RPMI7951 (cell line): ENCODE measurements at regions not wholly inside any gene's neighbourhood (a gene's known extent, or its start where the extent isn't known, plus 50 kb on each side); places are given as distances from the start of the nearest gene placed in this dataset.

ENCODE experiments used
- DNase-seq: peaks from one replicate; pipeline ENCODE4 v3.0.0-alpha.2; 2012; ENCODE audit warnings: low read depth

DNA sequence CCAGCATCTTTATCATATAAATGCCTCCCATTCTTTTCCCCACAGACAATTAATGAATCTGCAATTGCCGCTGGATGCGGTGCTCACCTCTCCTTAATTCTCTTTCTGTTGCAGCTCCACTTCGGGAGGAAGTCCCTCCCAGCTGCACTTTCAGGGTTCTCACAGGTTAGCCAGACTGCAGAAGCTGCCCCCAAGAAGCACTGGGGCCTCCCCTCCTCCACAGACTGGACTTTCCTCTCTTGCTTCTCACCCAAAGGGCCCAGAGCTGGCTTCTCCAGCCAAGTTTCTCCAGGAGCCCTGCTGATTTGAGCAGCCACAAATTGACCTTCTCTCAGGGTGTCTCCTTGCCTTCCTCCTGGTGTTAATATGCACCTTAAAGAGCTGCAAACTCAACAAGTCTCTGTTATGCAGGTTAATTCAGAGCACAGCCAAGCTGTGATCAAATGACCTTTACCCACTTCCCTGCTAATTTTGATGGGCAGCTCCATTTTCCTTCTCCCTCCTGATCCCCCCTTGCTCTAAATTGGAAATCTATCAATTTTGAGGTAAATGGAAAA lies 298.9 kb downstream of the BUD13 start:
- no peak for DNase-seq

DNA sequence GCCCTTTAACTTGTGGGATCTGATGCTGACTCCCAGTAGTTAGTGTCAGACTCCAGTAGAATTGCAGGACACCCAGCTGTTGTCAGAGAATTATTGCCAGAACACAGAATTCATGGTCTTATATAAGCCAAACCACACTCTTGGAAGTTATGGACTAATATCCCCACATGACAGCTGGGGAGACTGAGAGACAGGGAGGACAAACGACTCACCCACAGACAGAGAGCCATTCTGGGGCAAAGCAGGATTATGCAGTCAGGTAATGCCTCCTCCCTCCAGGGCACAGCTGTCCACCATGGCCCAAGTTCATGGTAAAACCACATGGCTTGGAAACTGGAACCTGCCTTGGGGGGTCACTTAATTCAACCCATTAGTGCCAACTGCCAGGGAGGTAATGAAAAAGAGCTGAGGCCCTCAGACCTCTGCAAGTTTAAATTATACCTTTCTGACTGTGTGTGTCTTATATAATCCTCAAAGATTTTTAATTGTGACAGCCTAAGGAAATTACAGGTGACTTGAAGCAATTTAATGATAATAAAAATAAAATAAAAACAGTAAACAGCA lies 299.5 kb downstream of the BUD13 start:
- DNase-seq = no peak

DNA sequence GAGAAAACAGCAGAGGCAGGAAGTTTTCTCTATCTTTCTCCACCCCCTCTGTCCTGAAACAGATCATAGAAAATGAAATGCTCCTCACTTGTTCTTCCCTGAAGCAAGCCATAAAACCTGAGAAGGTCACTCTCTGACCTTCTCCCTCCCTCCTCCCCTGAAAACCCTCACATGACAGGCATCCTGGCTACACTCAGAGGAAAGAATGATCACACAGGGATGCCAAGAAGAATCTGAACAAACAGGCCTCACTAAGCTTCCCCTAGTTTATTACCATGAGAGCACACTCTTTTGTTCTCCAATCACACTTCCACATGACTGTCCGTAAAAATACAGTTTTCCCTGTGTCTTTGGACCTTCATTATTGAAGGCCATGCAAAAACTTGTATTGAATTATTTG lies 300.1 kb downstream of the BUD13 start:
- DNase-seq = no peak

DNA sequence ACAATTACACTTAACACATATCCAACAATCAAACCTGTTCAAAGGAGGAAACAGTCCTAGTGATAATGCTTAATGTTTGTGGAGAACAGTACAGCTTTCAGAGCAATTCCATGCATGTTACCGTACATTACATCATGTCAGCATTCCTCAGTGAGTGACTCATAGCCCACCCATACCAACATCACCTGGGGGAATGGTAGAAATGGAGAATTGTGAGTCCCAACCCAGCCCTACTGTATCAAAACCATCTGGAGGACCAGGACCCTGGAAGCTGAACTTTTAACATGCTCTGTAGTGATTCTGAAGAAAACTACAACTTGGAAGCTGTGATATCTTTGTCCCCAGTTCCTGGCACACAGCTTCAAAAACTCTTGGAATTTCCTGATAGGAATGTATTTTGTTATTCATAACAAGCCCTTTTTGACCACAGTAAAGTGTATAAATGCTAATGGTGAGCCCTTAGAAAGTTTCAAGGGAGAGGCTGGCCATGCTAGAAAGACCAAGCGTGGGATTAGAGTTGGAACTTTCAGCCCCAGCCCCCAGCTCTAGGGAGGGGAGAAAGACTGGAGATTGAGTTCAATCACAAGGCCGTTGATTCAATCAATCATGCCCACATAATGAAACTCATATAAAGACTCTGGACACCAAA lies 301.1 kb downstream of the BUD13 start:
- DNase-seq = peak; percentile 46

DNA sequence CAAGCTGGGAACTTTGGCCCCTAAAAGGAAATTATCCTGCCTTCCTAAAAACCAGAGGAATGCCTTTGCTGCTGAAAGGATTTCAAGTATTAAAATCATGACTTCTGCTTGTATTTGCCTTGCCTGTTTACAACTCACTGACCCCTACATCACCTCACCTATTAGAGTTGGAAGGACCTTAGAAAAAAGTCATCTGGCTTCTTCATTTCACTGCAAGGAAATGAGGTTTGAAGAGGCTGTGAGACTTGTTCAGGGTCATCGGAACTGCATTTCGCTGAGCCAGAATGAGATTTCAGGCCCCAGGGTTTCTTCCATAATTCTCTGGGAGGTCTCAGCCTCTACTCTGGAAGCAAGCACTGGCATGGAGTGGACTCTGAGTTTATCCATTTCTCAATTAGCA lies 304.1 kb downstream of the BUD13 start:
- no peak for DNase-seq

DNA sequence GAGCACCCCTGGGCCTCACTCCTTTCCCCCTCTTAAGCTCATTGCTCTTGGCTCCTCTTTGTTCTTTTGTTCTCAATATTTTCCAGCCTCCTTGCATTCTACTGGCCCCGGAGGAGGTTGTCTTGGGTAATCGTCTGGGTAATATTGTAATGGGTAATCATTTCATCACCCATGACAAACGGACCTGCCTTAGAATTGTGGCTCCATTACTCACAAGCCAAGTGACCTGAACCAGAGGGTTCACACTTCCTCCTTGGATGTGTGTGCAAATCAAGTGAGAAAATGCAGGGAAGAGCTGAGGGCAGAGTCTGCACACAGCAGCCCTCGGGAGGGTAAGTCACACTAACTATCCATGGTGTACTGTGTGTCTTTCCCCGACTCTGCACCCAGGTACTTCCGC lies 305.0 kb downstream of the BUD13 start:
- DNase-seq = no peak

DNA sequence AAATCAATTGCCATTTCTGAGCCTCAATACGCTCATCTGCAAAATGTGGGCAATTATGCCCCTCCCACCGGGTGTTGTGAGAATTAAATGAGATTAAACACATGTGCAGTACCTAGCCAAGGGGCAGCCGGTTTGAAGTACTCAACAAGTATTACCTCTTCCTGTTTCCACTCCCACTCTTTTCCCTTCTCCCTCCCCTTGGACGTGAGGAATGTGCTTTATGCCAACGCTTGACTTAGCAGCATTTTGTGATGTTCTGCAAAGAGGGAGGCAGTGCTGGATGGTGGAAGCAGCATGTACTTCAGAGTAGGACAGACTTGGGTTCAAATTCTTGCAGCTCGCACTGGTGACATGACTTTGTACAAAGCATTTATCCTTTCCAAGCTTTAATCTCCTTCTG lies 306.0 kb downstream of the BUD13 start:
- no peak for DNase-seq

DNA sequence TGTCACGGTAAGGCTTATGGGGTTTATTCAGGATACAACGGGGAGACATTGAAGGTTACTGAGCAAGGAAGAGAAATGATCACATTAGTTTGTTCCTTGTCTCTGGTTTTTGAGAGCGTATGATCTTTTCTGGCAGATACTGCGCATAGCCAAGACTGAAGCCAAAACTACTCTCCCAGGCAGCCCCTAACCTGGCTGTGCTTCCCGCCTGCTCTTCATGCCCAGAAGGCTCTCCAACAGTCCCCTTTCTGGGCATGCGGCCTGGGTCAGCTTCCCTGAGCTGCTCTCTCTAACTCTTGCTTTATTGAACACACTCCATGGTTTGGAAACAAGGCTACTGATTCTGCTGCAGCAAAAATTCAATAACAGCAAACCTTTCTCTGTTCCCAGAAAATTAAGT lies 306.6 kb downstream of the BUD13 start:
- no peak for DNase-seq

DNA sequence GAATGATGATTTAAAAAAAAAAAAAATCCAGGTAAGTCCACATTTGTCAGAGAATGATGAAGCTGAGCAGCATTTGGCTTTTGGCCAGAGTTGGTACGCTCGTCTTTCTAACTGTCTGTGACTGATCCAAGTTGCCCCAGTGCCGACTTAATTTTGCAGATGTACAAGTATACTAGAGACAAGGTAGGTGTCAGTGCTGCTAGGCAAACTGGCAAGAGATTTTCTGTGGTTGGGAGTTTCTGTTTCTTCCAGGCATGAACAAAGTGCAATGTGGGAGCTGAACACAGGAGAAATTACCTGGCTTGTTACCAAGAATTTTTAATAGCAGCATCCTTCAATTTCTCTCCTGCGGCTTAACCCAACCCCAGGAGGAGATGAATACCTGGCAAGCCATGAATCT lies 307.7 kb downstream of the BUD13 start:
- no peak for DNase-seq

DNA sequence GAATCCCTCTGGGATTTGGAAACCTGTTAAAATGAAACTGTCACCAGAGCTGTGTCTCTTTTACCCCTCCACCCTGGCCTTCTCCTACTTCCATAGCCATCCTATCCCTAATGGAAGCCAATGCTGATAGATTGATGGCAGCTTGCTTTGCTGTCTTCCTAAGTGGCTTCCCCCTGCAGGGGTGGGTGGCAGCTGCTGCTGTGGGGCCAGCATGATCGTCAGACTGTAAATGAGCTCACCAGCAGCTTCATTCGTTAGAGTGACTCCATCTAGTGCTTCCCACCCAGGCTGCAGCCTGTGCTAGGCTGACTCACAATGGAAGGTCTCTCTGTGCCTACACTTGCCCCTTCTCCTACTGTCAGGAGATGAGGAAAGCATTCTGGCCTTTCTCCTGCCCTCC lies 311.0 kb downstream of the BUD13 start:
- no peak for DNase-seq

DNA sequence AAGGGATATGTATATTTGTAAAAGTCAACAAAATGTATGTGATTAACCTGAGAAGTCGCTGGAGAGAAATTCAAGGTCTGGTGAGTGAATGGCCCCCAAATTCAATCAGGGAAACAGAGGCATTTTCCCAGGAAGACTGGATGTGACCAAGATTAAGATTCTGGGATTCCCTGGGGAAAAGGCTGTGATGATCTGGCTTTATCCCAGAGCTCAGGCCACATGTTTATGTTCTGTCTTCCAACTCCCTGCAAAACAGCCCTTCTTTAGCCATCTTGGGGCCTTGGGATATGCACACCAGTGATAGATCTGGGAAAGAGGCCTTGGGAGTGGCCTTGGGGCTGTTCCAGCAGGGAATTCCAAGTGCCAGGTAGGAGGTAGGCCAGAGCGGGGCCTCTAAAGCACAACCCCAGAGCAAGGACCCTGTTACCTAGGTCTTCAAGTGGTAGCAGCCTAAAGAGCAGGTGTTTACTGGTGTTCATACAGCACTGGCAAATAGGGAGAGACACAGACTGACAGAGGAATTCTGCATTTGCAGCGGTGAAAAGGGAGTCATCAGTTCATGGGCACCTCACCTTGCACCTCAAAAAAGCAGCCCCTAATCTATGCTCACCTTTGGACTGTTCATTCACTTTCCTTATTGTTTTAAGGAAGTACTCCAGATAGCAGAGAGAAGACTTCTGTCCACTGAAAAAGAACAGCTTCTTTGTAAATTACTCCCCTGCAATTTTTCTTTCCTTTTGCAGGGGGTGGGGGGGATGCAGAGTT lies 312.4 kb downstream of the BUD13 start:
- DNase-seq = no peak

DNA sequence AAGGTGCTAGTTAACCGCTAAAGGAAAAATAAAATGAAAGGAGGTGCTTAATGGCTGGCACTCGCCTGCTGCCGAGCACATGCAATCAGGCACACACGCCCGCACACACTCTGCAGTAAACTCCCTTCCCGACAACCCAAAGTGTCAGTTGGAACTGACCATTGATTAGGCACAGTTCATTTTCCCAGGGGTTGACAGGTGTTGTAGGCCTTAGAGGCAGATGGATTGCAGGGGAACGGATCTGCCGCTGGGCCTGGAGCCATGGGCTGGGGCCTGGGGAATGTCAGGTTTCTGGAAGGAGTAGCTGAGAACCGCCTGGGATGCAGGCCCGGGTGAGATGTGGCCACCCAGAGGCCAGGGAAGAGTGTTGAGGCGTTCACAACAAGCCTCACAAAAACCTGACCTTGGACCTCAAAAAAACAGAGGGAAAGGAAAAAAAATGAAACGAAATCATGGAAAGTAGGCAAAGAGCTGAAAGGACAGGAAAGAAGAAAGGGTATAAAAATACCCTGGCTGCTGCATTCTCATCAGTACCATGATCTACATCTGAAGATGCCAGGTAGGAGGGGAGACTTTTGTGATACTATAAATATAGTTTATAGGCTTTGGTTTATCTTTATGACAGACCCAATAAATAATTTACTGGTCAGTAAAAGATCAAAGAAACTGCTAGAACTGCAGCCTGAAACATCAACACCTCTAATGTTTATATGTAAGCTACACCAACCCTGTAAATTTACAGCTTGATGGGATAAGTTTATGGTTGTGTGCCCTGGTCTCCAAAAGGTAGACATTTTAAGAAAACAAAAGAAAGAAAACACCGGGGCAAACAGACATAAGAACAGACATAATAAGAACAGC lies 313.4 kb downstream of the BUD13 start:
- DNase-seq = no peak

DNA sequence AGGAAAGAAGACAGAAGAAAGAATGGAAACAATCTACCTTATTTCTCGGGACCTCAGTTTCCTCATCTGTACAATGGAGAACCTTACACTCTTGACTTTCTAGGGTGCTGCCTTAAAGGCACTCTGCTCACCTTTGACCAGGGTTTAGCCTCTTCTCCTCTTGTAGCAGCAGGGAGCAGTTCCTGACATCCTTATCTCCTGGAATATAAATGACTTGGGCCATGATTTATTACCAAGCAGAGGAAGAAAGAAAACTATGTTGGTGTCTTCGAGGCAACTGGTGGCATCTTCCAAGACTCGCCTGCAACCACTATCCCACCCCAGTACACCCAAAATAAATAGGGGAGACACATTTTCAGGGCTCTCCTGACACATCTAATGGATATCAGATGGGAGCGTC lies 314.2 kb downstream of the BUD13 start:
- DNase-seq = no peak

DNA sequence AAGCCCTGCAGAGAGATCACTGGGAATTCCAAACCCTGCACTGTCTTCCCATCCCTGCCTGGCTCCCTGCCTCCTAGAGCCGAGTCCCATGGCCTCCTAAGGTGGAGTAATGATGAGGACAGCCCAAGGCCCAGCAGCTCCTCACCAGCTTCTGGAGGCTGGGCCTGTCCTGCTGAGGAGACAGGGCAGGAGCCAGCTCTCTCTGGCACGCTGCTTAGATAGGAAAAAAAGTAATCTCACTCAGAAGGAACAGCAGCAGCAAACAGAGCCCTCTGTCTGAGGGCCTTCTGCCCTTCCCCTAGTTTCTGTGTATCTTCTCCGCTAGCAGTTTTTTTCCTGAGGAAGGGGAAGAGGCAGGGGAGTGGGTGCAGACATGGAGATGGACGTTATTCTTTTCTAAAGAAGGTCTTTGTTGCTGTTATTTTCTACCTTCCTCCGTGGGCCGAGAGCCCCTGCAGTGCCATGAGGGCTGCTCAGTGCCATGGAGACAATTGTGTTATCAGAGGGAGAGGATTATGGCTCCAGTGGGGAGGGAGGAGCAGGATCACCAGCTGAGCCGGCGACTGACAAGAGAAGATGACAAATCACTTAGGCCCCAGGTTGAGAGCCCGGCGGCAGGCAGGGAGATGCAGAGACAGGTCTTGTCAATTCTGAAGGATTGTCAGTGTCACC lies 315.3 kb downstream of the BUD13 start:
- no peak for DNase-seq

DNA sequence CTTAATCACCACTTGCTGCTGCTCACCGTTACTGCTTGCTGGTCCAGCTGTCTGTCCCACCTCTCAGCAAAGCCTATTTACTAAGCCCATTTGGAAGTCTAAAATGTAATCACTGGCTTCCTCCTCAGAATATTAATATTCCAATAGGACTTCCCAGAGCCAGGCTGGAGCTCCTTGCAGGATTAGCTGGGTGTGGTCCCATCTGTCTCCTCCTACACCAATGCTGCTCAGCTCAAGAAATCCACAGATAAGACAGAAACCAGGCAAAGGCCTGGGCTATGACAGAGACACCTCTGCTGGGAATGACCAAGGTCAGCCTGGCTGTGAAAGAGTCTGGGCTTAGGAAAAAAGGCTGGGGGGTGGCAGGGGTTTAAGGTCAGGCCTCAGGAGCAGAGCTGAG lies 317.8 kb downstream of the BUD13 start:
- no peak for DNase-seq

DNA sequence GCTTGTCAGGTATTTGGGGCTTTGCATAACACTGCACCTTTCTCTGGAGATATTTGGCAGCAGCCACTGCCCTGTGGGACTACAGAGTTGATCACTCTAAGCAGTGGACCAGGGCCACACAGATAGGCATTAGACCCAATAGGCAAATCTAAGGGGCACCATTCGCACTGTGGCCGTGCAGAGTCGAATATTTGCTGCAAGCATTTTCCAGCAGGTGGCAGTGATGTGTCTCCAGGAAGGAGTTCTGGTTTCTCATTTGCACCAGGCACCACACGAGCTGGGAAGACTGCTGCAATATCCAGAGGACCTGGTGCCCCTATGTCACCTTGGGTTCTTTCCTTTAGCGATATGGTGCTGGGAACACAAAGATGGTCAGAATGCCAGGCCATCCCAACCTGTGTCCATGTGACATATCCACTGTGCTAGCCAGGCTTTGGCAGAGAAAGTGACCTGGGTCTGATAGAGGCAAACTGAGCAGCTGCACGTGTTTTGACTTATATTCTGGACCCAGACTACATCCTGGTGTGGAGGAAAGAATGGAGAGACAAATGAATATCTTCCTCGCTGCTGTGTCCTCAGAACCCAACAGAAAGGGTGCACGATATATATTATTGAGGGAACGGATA lies 318.7 kb downstream of the BUD13 start:
- peak; percentile 6 for DNase-seq

DNA sequence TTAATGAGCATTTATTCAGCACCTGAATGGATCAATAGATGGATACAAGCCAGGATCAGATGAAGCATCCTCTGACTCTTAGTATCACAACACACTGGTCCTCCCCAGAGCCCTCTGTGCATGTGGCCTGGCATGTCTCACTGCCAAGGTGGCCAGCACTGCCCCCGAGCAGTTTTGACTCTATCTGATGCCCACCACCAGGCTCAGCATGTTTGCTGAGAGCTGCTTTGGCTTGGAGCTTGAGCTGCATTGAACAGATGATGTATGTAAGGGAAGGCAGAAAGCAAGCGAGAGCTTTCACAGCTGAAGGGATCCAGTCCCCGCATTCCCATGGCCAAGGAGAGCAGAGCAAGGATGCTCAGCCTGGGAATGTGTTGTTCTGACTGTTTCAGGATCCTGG lies 320.3 kb downstream of the BUD13 start:
- no peak for DNase-seq

DNA sequence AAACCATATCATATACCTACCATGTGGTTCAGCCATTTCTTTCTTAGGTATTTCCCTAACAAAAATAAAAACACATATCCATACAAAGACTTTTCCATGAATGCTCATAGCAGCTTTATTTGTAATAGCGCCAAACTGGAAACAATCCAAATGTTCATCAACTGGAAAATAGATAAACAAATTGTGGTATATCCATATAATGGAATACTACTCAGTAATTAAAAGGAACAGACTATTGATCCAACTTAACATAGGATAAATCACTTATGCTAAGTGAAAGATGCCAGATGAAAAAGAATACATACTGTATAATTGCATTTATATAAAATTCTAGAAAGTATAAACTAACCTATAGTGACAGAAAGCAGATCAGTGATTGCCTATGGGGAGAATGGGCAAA lies 323.3 kb downstream of the BUD13 start:
- DNase-seq = no peak

DNA sequence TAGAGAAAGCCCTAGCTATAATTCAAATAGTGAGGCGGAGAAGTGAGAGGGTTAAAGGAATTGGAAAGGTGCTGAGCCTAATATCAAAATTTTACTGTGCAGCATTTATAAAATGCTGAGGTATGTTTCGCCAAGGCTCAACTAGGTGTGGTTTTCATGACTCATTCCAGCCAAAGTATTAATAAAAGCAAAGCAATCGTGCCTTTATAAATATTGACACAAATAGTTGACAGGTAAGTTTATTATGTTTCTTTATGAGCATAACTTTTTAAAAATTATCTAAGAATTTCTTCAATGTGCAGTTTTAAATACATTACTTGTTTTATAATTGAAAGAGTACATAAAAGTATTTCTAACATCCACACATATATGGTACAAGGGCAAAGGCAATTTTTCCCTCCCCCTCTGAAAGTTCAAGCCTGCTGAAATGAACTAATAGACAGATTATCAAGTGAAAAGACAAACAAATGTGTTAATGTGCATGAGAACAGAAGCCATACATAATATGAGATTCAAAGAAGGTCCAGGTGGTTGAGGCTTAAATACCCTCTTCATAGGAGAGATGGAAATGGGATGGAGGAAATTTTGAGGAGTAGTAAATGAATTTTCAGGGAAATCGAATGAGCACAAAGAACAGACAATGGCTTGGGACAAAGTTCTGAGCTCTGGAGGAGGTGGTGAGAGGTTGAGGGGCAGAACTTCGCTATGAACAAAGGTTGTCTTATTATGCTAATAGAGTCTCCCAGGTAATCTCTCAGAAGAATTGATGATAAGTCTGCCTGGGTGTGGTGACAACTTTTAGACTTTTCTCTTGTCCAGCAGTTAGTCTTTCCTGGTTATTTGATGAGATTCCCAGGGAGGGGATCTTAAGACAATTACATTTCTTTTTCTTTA lies 326.5 kb downstream of the BUD13 start:
- no peak for DNase-seq
